GM19240 (cell line): ENCODE measurements at regions not wholly inside any gene's neighbourhood (a gene's known extent, or its start where the extent isn't known, plus 50 kb on each side); places are given as distances from the start of the nearest gene placed in this dataset.

Experiments used
- DNase-seq: peaks from one replicate; pipeline ENCODE4 v3.0.0; 2011; ENCODE audit warnings: low spot score; ENCODE audit not compliant: insufficient read length

DNA sequence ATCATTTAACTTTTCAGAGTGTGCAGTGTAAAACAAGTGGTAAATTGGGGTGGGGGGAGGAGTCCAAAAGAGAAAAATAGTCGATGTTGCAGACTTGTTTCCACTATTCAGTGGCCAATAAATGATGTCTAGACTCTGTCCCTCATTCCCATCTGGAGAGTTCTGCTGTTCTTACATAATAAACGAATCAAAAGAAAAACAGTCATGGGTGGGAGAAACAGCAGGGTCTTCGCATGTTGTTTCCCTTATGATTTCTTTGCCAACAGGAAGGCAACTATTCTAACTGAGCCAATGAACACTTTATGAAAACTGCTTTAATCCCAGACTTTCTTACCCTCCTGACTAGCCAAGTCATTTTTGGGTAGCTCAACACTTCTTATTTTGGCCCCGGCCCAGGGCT, 615.5 kb downstream of the FGF9 start:
- DNase-seq: no peak

DNA sequence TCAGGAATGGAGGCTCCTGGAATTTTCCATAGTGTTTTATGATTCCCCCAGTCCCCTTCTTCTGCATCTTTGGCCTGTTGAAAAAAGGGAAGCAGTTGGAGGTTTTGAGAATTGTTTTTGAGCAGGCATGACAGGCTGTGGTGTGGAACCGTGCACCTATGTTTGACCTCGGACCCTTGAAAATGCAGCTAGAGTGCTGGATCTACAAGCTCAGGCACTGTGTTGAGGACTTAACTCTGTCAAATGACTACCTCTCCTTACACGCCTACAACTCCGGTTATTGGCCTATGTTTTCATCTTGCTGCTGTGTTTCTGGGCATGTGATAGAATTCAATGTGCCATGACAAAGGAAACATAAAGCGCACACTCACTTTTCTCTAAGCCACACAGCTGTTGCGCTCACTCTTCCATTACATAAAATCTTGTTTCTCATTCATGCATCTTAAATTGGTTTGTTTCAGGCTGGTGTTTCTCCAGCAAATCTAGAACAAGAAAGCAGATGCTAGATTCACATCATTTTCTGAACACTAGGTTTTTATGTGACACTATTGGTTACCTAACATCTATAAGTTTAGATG, 616.6 kb downstream of the FGF9 start:
- DNase-seq: no peak

GRCh38 chr13:22288496-22288895, 617.6 kb downstream of the FGF9 start:
- DNase-seq: no peak

DNA sequence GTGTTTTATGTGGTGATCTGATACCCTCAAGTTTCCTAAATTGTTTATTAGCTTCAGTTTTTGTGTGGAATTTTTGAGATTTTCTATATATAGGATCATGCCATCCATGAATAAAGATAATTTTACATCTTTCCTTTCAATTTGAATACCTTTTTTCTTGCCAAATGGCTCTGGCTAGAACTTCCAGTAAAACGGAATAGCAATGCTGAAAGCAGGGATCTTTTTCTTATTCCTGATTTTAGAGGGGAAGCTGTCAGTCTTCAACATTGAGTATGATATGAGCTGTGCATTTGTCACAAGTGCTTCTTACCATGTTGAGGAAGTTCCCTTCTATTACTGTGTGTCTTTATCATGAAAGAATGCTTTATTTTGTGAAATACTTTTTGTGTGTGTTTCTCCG, 618.8 kb downstream of the FGF9 start:
- DNase-seq: no peak

DNA sequence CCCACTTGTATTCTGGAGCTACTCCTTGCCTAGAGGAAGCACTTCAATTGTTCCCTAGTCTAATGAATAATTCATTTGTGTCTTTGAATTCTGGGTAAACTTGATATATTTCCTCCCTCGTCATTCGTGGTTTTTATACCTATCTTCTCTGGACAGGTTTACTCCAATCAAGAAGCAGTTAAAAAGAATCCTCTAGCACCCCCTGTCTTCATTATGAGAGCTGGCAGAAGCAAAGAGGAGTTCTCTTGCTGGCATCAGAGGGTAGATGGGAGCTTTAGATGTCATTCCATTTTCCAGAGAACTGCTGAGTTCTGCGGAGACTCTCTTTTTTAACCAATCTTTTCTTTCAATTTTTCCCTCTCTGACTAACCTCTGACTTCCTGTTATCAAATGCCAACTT, 627.7 kb downstream of the FGF9 start:
- no peak for DNase-seq

GRCh38 chr13:22311734-22312404, 641.0 kb downstream of the FGF9 start:
- no peak for DNase-seq

DNA sequence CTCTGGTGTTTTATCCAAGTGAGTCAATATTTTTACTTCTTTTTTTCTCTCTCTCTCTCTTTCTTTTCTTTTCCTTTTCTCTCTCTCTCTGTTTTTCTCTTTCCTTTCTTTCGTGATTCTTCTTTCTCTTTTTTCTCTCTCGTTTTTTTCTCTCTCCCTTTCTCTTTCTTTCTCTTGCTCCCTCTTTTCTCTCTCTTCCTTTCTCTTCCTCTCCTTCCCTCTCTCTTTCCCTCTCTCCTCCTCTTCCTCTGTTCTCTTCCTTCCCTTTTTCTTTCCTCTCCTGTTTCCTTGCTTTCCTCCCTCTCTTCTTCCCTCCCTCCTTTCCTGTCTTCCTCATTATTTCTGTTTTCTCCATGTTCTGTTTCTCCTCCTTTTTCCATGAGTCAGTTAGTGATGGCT, 641.5 kb downstream of the FGF9 start:
- no peak for DNase-seq

DNA sequence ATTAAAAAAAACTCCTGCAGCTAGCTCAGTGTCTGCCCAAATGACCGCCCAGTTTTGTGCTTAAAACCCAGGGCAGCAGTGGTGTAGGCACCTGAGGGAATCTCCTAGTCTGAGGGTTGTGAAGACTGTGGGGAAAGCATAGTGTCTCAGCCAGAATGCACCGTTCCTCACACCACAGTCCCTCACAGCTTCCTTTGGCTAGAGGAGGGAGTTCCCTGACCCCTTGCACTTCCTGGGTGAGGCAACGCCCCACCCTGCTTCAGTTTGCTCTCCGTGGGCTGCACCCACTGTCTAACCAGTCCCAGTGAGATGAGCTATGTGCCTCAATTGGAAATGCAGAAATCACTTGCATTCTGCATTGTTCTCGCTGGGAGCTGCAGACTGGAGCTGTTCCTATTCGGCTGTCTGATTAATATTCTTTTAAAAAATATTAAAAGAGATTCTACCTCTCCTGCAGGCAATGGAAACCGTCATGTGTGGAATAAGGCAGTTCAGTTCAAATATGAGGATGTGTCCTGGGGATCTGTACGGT, 645.7 kb downstream of the FGF9 start:
- DNase-seq: no peak

- DNase-seq: no peak
Measured at GRCh38 chr13:22320991-22321390, 650.1 kb downstream of the FGF9 start.

DNA sequence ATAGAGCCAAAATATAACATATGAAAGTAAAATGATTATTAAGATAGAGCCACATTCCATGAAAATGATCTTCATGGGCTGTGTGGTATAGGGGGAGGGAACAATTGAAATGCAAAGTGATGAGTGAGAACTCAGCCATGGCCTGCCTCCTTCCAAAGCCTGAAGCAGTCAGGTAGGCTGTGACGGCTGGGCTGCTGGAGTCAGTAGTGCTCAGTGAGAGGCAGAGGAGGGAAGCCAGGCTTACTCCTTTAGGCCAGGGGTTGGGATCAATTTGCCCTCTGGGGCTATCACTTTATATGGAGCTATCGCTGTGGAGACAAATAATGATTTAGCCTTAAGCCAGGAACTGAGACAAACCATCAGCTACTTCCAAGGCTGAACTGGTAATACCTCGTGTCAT, 654.9 kb downstream of the FGF9 start:
- no peak for DNase-seq

DNA sequence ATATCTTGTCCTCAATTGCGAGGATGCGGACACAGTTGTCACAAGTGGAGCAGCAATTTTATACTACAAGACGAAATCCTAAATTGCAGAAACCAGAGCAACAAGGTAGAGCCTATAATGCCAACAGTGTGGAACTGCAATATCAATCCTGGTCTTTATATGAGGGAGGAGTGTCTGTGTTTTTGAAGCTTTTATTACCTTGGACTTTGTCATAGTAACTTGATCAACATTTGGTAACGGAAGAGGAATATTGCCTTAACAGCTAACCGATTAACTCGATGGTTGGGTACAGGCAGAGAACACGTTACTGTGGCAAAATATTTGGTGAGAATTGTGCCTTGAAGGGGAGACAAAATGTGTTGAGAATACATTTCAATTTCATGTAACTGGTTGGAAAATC, 661.5 kb downstream of the FGF9 start:
- no peak for DNase-seq

- no peak for DNase-seq
Measured at GRCh38 chr13:22336460-22336859, 665.6 kb downstream of the FGF9 start.

- no peak for DNase-seq
Measured at GRCh38 chr13:22357132-22357531, 686.3 kb downstream of the FGF9 start.

DNA sequence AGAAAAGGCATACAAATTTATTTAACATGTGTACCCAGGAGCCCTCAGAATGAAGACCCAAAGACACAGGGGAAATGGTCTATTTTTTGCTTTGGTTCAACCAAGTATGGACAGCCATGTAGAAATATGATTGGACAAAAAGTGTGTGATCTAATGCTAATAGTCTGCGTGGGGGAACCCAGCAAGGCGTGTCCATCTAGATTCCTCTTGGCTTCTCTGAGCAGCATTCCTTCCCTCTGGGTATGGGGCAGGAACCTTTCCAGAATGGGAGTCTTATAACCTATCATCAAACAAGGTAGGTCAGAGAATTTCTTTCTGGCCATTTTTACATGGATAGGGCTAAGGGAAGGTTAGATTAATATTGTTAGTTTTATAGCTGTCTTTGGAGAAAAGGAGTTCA, 698.2 kb downstream of the FGF9 start:
- DNase-seq: no peak

GRCh38 chr13:22369840-22370239, 699.0 kb downstream of the FGF9 start:
- no peak for DNase-seq

DNA sequence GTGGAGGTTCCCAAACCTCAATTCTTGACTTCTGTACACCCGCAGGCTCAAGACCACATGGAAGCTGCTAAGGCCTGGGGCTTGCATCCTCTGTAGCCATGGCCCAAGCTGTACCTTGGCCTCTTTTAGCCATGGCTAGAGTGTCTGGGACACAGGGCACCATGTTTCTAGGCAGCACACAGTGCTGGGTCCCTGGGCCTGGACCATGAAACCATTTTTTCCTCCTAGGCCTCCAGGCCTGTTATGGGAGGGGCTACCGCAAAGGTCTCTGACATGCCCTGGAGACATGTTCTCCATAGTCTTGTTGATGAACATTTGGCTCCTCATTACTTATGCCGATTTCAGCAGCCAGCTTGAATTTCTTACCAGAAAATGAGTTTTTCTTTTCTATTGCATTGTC, 701.4 kb downstream of the FGF9 start:
- DNase-seq: no peak

GRCh38 chr13:22375151-22375550, 704.3 kb downstream of the FGF9 start:
- no peak for DNase-seq

DNA sequence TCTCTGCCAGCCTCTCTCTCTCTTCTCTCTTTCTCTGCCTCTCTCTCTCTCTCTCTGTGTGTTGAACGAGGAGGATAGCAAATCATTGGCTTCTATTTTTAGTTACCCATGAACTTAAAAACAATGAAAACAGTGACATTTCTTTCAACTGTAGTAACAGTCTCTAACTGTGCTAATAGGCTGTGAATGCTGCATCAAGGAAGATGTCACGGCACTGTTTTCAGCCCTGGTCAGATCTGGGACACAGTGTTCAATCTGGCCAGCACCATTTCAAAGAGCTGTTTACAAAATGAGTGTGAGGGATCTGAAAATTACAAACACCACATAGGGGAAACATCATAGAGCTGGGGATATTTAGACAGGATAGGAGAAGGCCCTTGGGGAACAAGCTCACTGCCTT, 717.0 kb downstream of the FGF9 start:
- DNase-seq: no peak

GRCh38 chr13:22399801-22400420, 729.0 kb downstream of the FGF9 start:
- DNase-seq: no peak

DNA sequence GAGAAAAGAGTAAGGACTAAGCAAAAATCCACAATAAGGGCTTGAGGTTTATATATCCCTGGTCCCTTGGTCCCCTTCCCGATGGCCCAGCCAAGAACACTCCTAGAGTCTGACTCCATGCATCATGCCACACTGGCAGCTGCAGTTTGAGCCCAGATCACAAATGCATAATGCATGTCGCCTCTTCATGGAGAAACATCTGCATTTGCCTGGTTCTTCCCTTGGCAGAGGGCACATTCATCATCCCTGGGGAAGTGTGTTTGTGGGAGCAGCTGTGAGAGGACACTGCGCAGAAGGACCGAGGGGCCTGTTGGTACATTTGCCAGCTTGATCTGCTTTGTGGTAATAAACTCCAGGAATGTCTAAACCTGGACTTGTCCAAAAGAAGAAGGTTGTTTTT, 731.8 kb downstream of the FGF9 start:
- no peak for DNase-seq

DNA sequence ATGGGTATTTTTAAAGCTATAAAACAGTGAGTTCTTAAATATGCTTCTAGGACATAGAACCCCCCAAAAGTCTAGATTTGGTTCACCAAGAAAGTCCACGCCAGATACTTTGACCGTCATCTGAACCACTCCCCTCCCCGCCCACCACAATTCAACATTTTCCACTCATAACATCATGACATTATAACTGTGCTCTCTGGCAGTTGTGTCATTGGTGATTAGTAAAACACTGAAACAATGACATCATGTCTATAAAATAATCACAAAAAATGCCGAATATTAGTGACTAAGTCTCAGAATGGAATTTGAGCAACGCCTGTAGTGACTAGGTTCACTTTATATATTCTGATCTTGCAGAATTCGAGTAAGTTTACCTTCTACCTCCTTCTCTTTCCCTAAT, 732.3 kb downstream of the FGF9 start:
- DNase-seq: no peak

DNA sequence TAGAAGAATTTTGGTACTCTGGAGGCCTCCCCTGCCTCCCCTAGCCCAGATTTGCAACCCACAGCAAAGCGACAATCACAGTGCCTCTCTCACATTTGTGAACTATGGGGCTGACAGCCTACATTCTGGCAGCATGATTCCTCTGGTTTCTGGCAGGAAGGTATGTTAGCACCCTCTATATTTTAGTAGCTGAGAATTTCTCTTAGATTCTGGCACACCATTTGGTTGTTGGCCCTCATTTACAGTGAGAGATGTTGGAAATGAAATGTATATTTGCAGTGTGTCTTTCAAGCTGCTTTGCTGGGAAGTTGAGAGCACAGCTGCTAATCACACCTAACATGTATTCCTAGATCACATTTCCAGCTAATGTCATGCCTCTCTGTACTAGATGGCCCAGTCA, 735.0 kb downstream of the FGF9 start:
- no peak for DNase-seq

DNA sequence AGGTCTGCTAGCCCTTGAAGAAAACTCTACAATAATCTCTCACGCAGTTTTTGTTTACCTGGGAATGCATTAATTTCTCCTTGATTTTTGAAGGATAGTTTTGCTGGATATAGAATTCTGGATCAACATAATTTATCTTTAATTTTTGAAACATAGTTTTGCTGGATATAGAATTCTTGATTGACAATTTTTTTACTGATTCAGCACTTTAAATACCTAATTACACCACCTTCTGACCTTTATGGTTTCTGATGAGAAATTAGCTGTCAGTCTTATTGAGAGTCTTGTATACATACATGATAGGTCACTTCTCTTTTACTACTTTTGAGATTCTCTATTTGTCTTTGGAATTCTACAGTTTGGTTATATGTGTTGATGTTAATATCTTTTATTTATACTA, 741.6 kb downstream of the FGF9 start:
- DNase-seq: no peak
